ENCODE measurements at regions not wholly inside any gene's neighbourhood (a gene's known extent, or its start where the extent isn't known, plus 50 kb on each side); places are given as distances from the start of the nearest gene placed in this dataset.

GRCh38 chr13:90800082-90800746 is 547.3 kb upstream of the MIR17HG start:
- H3K36me3 ChIP-seq (ENCODE audit: control insufficient read depth in 1 of 2, insufficient read depth in 2 of 2, low read length in 2 of 2) = no peaks in the 10 kb centered on the region
- ChIA-PET CTCF (no interaction called here), RAD21 (ENCODE audit: low non-redundant PET in 1 of 2, low total read pairs in 2 of 2, uncharacterized antibody in 2 of 2, unreplicated experiment in 2 of 2) (no interaction called here), POLR2A (no interaction called here)
- no peaks in the 10 kb centered on the region for H3K9me3 ChIP-seq (ENCODE audit: control insufficient read depth in 1 of 2, insufficient read depth in 1 of 2, low read depth in 1 of 2, low read length in 2 of 2)
- intact Hi-C loops (cut with micrococcal nuclease) = no loop called here
- H4K20me1 ChIP-seq (ENCODE audit: insufficient read depth) = no peaks in the 10 kb centered on the region
- no peaks in the 10 kb centered on the region for H3K4me1 ChIP-seq (ENCODE audit: control insufficient read depth in 1 of 2, insufficient read depth in 2 of 2, low read length in 2 of 2)
- H2AFZ ChIP-seq (ENCODE audit: low read depth, low read length, poor library complexity, severe bottlenecking) = no peak overlapping the region
- H3K4me2 ChIP-seq (ENCODE audit: low read length) = no peak overlapping the region
- H3K4me3 ChIP-seq (replicated peaks in 1 of 2; ENCODE audit: low read depth in 1 of 2, low read length in 2 of 2) = no peak overlapping the region
- no peaks in the 10 kb centered on the region for H3K27me3 ChIP-seq (ENCODE audit: insufficient read depth, low read length)
- H3K79me2 ChIP-seq (ENCODE audit: insufficient read depth, low read length) = no peaks in the 10 kb centered on the region
- TF ChIP-seq RAD21 (IDR thresholded peaks at IDR 0.05; ENCODE audit: low read depth) (no peak), FOSL1 (IDR thresholded peaks at IDR 0.05; ENCODE audit: low read depth) (no peak), YY1 (IDR thresholded peaks at IDR 0.05; ENCODE audit: extremely low read depth, insufficient replicate concordance, low read depth, low read length) (no peak), POLR2AphosphoS5 (IDR thresholded peaks at IDR 0.05; ENCODE audit: low read depth, low read length) (no peak), SIN3A (IDR thresholded peaks at IDR 0.05; ENCODE audit: low read depth) (no peak), SRF (IDR thresholded peaks at IDR 0.05; ENCODE audit: low read depth) (no peak), MAX (IDR thresholded peaks at IDR 0.05) (no peak), EGR1 (IDR thresholded peaks at IDR 0.05; ENCODE audit: low read depth) (no peak), JUND (IDR thresholded peaks at IDR 0.05) (no peak), CBX3 (IDR thresholded peaks at IDR 0.05; ENCODE audit: low read depth) (no peak)
- TF ChIP-seq, protein P1, sequence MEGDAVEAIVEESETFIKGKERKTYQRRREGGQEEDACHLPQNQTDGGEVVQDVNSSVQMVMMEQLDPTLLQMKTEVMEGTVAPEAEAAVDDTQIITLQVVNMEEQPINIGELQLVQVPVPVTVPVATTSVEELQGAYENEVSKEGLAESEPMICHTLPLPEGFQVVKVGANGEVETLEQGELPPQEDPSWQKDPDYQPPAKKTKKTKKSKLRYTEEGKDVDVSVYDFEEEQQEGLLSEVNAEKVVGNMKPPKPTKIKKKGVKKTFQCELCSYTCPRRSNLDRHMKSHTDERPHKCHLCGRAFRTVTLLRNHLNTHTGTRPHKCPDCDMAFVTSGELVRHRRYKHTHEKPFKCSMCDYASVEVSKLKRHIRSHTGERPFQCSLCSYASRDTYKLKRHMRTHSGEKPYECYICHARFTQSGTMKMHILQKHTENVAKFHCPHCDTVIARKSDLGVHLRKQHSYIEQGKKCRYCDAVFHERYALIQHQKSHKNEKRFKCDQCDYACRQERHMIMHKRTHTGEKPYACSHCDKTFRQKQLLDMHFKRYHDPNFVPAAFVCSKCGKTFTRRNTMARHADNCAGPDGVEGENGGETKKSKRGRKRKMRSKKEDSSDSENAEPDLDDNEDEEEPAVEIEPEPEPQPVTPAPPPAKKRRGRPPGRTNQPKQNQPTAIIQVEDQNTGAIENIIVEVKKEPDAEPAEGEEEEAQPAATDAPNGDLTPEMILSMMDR (IDR thresholded peaks at IDR 0.05 in 2 of 3, conservative IDR thresholded peaks at IDR 0.05 in 1 of 3; ENCODE audit: borderline replicate concordance in 1 of 3, insufficient read depth in 1 of 3, low read depth in 2 of 3, low read length in 2 of 3) = no peak
- TF ChIP-seq, protein P2, sequence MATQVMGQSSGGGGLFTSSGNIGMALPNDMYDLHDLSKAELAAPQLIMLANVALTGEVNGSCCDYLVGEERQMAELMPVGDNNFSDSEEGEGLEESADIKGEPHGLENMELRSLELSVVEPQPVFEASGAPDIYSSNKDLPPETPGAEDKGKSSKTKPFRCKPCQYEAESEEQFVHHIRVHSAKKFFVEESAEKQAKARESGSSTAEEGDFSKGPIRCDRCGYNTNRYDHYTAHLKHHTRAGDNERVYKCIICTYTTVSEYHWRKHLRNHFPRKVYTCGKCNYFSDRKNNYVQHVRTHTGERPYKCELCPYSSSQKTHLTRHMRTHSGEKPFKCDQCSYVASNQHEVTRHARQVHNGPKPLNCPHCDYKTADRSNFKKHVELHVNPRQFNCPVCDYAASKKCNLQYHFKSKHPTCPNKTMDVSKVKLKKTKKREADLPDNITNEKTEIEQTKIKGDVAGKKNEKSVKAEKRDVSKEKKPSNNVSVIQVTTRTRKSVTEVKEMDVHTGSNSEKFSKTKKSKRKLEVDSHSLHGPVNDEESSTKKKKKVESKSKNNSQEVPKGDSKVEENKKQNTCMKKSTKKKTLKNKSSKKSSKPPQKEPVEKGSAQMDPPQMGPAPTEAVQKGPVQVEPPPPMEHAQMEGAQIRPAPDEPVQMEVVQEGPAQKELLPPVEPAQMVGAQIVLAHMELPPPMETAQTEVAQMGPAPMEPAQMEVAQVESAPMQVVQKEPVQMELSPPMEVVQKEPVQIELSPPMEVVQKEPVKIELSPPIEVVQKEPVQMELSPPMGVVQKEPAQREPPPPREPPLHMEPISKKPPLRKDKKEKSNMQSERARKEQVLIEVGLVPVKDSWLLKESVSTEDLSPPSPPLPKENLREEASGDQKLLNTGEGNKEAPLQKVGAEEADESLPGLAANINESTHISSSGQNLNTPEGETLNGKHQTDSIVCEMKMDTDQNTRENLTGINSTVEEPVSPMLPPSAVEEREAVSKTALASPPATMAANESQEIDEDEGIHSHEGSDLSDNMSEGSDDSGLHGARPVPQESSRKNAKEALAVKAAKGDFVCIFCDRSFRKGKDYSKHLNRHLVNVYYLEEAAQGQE (IDR thresholded peaks at IDR 0.05; ENCODE audit: low read depth) = no peak
- BruUV-seq (replicated peaks) = no TSS peak
- no peak for ATAC-seq
- no peak for DNase-seq (ENCODE audit: low read depth, low spot score)
- H3K27ac ChIP-seq (ENCODE audit: low read depth, low read length) = no peak overlapping the region
- H3K9ac ChIP-seq (ENCODE audit: low read length) = no peak overlapping the region
- no peaks in the 10 kb centered on the region for H3K9me2 ChIP-seq (ENCODE audit: insufficient read depth)

All from HCT116 (cell line).